ENCODE measurements at regions not wholly inside any gene's neighbourhood (a gene's known extent, or its start where the extent isn't known, plus 50 kb on each side); places are given as distances from the start of the nearest gene placed in this dataset.

- TF ChIP-seq ZNF565 (CRISPR knock-in tag; conservative IDR thresholded peaks at IDR 0.05; ENCODE audit: low read depth), result no peak
- TF ChIP-seq PATZ1 (CRISPR knock-in tag; IDR thresholded peaks at IDR 0.05; ENCODE audit: borderline replicate concordance), result no peak
- no peak for TF ChIP-seq ZFP30 (CRISPR knock-in tag; IDR thresholded peaks at IDR 0.05)
- TF ChIP-seq ZC3H10 (CRISPR knock-in tag; IDR thresholded peaks at IDR 0.05), result no peak
- no peak for TF ChIP-seq CSRNP3 (CRISPR knock-in tag; IDR thresholded peaks at IDR 0.05)
- no peak for TF ChIP-seq ISL1 (CRISPR knock-in tag; IDR thresholded peaks at IDR 0.05)
These were observed 224.6 kb upstream of the PPARGC1A start for GRCh38 chr4:24114444-24114843.
